ENCODE measurements at regions not wholly inside any gene's neighbourhood (a gene's known extent, or its start where the extent isn't known, plus 50 kb on each side); places are given as distances from the start of the nearest gene placed in this dataset.

DNA sequence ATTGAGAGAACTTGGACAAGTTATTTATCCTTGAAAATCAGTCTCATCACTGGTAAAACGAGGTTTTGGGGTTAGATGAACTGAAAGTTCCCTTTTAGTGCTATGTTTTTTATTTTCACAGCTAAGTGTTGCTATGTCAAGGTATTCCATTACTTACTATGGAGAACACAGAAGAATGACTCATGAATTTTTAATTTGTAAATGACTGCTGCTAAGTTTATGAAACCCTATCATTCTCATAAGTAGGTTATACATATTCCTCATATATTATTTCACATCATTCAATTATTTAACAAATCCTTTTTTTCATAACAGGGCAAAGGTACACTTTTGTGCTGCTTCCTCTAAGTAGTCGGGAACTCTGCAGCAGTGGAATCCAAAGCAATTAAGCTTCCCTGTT is 52.2 kb upstream of the ATP1A1 start:
- TF ChIP-seq, protein P1, sequence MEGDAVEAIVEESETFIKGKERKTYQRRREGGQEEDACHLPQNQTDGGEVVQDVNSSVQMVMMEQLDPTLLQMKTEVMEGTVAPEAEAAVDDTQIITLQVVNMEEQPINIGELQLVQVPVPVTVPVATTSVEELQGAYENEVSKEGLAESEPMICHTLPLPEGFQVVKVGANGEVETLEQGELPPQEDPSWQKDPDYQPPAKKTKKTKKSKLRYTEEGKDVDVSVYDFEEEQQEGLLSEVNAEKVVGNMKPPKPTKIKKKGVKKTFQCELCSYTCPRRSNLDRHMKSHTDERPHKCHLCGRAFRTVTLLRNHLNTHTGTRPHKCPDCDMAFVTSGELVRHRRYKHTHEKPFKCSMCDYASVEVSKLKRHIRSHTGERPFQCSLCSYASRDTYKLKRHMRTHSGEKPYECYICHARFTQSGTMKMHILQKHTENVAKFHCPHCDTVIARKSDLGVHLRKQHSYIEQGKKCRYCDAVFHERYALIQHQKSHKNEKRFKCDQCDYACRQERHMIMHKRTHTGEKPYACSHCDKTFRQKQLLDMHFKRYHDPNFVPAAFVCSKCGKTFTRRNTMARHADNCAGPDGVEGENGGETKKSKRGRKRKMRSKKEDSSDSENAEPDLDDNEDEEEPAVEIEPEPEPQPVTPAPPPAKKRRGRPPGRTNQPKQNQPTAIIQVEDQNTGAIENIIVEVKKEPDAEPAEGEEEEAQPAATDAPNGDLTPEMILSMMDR (IDR thresholded peaks at IDR 0.05): no peak
- TF ChIP-seq POLR2A (IDR thresholded peaks at IDR 0.05) (no peak), POLR2AphosphoS5 (IDR thresholded peaks at IDR 0.05) (no peak)
